Right lobe of liver (tissue), 4 donors: ENCODE measurements at regions not wholly inside any gene's neighbourhood (a gene's known extent, or its start where the extent isn't known, plus 50 kb on each side); places are given as distances from the start of the nearest gene placed in this dataset.

Source experiments
- CTCF ChIP-seq, 4 donors: fragments of 200-600 bp in 3 of 4; fragments of 450-650 bp in 1 of 4; IDR thresholded peaks; one replicate each; pipeline versions ENCODE4 v1.5.1 to v1.8.0; 2016 to 2022; ENCODE audit warnings: antibody characterized with exemption in 4 of 4, mild to moderate bottlenecking in 2 of 4
- POLR2A ChIP-seq: fragments of 450-650 bp; IDR thresholded peaks from one replicate; pipeline ENCODE4 v1.6.1; 2017; ENCODE audit warnings: antibody characterized with exemption, mild to moderate bottlenecking
- donor health status: DM: no; HTN: no; CAD: no.
- donor health status: DM: no; HTN: no; CAD: no.
- donor health status: DM: no; HTN: yes; CAD: no.

- TF ChIP-seq CTCF (IDR thresholded peaks at IDR 0.05), result no peak
- TF ChIP-seq POLR2A, result no peak
Observed at GRCh38 chr5:27571681-27572080, 533.3 kb upstream of the CDH9 start.
